LoVo (cell line): ENCODE measurements at regions not wholly inside any gene's neighbourhood (a gene's known extent, or its start where the extent isn't known, plus 50 kb on each side); places are given as distances from the start of the nearest gene placed in this dataset.
"Not testable (repeated sequence)": the region's sequence is repeated elsewhere in the genome, so short reads cannot be mapped to it uniquely, and the experiment has no call there.

Experiments used
- DNase-seq: peaks from one replicate; pipeline ENCODE4 v3.0.0-alpha.2; 2016; ENCODE audit warnings: low spot score

DNA sequence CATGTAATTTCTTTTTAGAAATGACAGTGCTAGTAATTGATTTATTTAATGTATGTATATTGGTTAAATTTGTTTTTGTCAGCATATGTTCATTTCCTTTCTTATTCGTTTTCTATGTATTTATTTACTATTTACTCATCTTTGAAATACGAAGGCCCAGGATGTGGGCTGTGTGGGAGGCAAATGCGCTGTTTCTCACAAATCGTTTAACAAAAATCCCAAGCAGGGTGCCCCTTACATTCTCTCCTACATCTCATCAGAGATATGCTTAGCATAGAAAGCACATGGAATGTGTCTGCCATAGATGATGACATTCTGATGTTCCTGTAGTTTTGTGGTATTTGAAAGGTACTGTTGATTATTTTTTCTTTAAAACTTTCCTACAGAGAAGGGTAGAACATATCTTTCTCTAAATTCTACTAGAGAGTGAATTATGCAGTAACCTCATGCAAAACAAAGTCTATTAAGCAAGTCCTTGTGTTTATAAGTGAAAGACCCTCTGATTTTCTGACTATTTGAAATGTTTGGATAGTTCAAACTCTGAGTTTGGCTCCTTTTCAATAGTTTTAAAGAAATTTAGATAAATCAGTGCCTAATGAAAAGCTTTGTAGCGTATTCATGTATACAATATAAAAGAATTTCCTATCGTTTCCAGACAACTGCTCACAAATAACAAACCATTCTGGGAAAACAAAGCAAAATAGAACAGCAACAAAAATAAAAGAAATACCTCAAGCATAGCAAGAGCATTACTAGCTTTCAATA is 111.1 kb upstream of the VGLL3 start:
- DNase-seq: no peak

DNA sequence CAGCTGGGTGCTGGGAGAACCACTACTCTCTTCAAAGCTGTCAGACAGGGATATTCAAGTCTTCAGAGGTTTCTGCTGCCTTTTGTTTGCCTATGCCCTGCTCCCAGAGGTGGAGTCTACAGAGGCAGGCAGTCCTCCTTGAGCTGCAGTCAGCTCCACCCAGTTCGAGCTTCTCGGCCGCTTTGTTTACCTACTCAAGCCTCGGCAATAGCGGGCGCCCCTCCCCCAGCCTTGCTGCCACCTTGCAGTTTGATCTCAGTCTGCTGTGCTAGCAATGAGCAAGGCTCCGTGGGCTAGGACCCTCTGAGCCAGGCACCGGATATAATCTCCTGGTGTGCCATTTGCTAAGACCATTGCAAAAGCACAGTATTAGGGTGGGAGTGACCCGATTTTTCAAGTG is 106.8 kb upstream of the VGLL3 start:
- not testable (repeated sequence) for DNase-seq

DNA sequence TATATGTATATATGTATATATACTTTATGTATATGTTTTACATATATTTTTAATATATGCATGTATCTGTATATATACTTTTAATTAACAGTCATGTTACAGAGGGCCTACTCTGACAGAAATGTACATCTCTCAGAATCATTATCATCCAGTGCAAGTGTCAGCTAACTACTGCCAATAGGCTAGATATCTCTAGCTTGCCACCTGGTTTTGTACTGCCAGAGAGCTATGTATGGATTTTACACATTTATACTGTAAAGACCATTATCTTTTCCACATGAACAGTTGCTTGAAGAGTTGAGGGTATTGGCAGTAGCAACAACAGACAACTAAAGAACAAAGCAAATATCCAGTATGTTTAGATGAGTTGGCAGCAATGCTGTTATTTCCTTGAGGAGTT is 99.7 kb upstream of the VGLL3 start:
- no peak for DNase-seq

DNA sequence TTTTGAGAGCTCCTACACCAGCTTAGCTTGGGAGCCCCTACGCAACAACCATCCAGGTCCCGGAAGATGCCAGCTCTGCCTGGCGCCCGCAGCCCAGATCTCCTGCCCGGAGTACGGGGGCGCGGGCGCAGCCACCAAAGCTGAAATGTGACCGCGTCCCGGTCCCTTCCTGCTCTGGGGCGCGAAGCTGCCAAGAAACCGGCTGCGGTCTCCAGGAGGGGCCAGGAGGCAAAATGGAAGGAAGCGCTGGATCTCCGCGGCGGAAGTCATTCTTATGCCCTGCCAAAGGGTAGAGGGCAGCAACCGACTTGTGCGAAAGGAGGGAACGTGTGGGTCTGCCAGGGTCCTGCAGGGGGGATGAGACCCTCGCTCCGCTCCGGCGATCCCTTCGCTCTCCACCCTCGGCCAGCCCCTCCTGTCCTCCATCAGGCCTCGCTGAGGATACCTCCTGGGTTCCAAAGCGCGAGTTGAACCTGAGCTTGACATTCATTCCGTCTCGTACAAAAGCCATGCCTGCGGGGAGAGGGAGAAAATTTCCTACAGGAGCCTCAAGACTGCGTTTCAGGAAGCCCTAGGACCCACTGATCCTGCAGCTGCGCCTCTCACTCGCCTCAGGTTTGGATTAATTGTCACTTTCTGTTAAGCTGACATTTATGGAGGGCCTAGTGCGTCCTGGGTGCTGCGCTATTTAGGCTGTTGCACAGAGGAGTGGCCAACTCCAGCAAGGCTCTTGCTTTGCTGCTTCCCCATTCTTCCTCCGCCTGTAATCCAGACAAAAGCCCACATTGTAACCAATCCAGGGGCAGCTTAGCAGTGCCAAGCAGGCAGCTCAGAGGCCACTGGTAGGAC is 98.3 kb upstream of the VGLL3 start:
- no peak for DNase-seq

DNA sequence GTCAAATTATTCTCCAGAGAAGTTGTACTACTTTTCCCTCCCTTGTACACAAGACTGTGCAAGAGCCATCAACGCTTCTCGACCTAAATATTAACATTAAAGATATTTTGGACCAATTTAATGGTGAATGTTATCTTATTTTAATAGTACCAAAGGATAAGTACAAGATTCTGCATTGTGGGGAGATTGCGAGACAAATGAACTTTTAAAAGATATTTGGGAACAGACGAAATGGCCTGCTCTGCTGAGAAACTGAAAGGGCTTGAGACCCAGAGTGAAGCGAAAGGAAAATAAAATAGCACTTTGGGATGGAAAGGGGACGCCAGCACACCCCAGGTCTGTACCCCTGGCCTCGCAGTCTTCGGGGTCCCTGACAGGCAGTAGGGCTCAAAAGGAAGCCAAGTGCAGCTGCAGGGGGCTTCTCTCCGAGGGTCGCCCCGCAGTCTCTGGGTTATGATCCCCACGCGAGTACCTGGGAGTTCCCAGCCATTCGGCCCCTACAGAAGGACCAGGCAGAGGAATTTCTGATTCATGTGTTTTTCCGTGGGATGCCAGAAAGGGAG is 97.6 kb upstream of the VGLL3 start:
- no peak for DNase-seq

DNA sequence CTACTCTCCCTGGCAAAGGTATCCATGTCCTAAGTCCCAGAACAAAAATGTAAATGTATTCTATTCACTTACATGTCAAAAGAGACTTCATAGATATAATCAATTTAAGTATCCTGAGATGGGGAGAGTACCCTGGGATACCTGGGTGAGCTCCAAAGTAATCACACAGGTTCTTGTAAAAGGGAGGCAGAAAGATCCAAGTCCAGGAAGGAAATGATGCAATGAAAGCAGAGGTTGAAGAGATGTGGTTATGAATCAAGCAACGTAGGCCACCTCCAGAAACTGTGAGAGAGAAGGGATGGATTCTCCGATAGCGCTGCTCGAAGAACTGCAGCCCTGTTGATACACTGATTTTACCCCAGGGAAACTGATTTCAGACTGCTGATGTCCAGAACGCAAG is 93.9 kb upstream of the VGLL3 start:
- DNase-seq: no peak

DNA sequence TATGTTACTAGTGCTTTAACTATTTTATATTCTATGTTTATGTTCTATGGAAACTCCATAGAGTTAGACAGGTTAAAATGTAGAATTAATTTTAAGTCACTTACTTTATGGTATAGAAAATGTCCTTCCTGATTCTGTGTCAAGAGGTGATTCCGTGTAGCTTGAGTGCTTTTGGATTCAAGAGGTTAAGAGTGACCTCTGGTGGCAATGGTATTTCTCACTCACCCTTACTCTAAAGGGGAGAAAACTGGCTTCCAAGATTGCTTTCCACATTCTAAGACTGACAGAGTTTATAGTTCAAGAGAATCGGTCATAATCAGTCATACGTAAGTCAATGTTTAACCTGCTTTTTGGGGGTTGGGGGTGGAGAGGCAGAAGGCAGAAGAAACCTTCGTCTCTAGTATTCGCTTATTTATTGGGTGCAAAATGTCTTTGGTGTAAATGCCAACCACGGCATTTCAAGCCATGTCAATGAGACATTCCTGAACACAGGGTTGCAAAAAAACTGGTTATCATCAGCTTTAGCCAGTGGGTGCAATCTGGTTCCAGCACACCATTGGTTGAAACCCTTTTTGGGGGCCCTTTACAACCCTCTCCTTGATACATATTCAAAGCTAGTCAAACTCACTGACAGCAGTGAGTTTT is 92.0 kb upstream of the VGLL3 start:
- DNase-seq: peak; percentile 66

DNA sequence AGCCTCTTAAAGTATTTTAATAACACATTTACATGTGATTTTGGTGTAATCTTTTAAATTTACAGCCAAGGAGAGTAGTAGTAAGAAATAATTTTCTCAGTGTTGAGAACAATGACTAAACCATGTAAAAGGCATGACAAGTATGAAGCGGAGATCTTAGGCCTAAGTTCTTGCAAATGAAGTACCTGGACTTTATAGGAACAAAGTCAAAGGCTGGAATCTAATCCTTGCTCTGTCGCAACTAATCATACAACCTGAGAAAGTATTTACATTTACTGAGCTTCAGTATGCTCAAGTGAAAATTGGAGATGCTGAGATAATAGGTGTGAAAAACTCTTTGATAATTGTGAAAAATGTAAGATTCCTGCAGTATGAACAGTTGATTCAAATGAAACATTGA is 86.4 kb upstream of the VGLL3 start:
- no peak for DNase-seq

DNA sequence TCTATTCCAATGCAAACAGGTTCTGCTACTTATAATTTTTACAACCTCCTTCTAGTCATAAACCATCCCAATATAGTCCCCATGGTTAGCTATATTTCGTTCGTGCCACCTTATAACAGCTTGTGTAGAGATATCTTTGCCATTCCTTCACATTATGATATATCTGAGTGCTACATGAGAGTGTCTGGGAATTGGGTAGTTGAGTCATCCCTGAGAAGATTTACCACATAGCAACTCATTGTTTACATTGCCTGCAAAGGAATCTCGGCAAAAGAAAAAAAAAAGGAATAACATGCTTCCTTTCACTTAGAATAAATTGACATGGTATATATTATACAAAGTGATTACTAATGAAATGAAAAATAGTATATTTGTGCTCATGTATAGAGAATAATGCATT is 86.0 kb upstream of the VGLL3 start:
- DNase-seq: peak; percentile 67

DNA sequence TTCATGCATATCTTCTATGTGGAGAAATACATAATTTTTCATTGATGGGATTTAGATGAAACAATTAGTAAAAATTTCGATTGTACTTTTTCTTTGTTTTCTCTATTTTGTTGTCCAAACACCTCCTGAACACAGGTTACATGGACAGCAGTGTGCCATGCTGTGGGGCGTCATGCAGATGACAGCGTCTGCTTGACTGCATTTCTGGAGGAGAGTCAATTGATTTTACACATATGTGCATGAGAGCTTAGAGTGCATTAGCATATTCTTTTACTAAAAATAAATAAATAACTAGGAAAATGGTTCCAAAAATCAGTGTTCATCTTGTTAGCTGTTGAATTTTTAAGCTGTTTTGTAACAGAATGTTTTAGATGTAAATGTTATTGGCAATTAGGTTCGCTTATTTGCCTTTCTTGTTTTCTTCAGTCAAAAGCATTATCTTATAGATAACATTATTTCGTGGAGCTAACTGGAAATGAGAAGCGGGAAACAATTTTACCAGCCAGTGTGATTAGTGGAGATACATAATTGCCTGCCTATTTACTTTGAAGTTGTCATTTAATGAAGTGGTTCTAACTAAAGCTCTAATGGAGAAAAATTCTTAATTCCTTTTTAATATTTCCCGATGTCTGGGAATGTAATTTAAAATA is 82.7 kb upstream of the VGLL3 start:
- no peak for DNase-seq

DNA sequence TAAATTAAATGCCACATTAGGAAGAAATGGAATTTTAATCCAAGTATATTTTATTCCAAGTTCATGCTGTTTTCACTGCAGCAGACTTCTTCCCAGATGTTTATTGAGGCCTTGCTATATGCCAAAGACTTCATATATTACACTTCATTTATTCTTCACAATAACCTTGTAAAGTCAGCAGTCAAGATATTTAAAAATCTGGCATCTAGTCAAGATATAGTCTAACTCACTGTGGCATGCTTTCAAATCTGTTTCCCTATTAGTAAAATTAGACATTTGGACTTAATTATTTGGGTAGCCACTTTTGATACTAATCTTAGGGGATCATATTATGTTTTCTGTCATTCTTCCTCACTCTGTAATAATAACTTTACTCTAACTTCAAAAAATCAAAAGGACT is 81.5 kb upstream of the VGLL3 start:
- no peak for DNase-seq

DNA sequence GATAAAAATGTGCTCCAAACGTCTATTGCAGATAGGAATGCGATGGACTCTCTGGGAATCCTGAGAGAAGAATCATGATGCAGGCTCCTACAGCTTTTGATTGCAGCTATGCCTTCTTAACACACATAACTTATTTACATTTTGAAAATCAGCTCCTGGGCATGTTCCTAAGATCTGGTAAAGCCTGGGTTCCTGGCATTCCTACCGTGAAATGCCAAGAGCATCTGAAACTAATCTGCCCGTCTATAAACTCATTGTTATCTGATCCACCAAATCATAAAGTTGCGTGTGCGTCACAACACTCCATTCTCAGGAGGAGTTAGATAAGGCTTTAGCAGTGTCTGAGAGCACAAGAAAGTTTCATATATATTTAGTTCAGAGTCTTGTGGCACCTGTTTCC is 79.0 kb upstream of the VGLL3 start:
- DNase-seq: peak; percentile 64

DNA sequence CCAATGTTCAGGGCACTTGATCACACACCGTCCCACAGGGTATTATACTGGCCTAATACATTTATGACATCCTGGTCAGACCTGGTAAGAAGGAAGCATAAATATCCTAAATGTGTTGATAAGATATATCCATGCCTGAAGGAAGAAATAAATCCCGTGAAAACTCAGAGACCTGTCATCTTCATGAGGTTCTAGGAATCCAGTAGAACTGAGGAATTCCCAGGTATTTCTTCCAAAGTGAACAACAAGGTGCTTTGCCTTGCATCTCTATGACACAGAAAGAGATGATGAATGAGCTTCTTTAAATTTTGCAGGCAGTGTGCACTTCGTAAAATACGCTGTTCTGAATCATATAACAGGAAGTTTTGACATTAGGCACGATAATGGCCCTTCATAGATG is 78.1 kb upstream of the VGLL3 start:
- no peak for DNase-seq

DNA sequence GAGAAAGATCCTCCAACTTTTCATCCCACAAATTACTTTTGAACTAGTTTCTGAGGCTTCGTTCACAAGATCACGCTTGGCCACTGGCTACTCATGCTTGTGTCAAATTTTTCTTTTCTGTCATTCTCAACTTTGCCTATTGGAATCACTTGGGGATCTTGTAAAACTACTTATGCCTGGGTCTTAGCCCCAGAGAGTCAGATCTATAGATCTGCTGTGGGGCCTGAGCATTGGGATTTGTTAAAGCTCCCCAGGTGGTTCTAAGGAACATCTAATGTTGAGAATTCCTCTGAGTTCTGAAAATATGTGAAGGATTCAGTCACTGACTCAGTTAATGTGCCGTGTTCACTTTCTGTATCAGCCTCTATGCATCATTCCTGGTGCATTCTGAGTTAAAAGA is 71.7 kb upstream of the VGLL3 start:
- DNase-seq: no peak

DNA sequence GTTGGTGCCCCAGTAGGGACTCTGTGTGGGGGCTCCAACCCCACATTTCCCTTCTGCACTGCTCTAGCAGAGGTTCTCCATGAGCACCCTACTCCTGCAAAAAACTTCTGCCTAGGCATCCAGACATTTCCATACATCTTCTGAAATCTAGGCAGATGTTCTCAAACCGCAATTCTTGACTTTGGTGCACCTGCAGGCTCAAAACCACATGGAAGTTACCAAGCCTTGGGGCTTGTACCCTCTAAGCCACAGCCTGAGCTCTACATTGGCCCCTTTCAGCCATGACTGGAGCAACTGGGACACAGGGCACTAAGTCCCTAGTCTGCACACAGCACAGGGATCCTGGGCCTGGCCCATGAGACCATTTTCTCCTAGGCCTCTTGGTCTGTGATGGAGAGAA is 66.5 kb upstream of the VGLL3 start:
- DNase-seq: no peak

DNA sequence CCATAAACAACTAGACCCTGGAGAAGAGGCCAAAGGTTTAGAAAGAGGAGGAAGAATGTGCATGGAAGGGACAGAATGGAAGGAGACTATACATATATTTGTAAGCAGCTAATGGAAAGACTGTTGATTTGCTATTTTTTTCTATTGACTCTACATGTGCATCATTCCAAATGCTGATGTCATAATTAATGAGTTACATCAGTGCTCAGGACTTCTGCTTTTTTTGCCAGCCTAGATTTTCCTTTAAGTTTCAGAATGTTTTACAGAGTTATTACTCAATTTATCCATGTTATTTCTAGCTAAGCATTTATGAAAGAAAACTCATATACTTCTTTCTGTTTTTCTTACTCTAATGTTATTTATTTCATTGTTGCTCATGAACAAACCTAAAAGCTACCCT is 62.6 kb upstream of the VGLL3 start:
- no peak for DNase-seq

DNA sequence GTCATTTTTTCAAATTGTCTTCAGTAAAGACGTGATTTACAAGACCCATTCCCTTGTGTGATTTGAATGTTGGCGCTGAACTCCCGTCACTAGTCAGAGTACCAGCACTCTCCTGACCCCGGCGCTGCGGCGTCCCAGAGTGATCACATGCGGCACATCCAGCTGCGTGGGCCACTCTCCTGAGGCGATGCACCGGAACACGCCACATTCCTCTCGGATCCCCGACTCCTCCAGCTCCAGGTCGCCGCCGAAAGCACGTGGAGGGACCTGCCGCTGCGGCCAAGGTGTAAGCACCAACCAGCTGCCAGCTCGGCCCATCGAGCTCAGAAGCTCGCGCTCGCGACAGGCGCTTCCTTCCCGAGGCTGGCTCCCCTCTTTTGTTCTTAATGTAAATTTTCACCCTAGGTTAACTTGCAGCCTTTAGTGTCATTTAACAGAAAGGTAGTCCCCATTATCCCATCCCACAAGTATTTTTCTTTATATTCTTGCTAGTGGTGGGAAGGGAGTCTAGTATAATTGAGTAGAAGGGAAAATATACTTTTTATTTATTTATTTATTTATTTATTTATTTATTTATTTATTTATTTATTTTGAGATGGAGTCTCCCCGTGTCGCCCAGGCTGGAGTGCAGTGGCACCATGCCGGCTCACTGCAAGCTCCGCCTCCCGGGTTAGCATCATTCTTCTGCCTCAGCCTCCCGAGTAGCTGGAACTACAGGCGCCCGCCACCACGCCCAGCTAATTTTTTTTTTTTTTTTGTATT is 61.7 kb upstream of the VGLL3 start:
- DNase-seq: no peak

DNA sequence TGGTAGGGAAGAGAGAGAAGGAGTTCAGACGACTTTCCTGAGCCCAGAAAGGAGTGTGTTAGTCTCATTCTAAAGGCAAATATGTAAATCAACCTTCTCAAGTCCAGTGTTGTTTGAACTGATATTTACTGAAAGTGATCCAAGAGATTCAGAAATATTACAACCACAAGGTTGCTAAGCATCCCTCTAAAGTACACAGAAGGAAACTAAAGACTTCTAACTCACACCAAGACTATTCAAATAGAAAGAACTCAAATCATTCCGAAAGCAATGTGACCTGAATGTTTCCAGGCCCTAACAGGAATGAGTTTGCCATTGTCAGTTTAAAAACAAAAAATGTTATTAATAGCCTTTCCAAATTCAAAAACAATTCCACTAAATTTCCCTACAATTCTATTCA is 56.9 kb upstream of the VGLL3 start:
- DNase-seq: no peak

DNA sequence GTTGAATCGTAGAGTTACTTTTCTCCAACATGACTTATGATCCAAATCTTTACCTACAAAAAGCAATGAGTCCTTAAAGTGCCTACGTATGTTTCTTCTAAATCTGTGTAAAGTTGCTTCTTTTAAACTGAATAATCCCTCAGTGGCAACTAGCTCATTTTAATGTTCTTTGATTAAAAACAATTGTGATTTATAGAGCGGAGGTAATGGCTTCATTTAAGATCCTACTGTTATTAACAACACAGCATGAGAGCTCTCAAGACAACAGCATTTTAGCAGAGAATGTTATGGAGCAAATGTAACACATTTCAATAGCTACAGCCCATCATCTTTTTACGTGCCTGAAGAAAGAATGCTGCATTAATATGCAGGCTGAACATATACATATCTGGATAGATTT is 55.3 kb upstream of the VGLL3 start:
- DNase-seq: no peak

DNA sequence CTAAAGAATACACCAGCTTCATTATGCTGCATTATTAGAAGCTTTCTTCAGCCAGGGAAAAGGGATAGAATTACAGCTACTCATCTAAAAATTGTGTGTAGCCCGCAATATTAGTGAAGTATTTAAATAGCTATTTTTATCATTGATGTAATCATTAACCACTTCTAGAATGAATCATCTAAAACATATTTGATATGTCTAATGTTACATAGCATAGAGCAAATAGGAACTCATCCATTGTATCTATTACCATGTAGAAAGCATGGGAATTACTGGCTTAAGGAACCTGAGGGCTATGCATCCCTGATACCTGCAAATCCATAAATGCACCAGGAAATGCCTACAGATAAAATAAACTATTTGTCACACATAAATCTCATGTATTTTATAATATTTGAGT is 54.5 kb upstream of the VGLL3 start:
- DNase-seq: no peak

DNA sequence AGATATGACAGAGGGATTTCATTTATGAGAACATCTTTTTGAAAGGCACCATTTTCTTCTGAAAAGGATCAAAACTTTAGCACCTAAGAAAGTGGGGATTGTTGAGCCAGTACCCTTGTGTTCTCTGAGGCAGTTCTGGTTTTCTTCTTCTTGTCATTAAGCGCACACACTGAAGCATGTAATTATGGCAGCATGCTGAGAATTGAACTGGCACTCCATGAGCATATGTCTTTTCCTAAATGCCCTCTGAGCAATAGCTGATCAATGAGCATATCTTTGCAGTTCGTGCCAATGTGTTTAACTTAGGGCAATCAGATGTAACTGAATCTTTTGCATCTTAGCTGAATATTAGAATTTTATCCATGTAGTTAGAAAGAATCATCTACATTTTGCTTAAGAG is 53.9 kb upstream of the VGLL3 start:
- no peak for DNase-seq

DNA sequence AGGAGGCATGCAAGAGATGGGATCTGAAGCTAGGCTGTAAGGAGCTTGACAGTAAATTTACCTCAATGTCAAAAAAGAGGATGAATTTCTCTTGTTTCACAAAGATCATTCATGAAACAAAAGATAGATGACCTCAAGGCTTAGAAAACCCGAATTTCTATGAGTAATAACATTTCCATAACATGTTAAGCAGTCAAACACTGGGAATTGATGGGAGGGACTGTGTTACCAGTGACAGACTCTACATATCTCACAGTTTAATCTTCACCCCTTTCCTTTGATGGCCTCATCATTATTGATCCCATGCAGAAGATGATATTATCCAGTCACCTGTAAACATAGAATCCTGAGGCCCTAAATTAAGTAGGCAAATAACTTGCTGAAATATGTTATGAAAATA is 53.5 kb upstream of the VGLL3 start:
- DNase-seq: no peak
